Stimulated activated CD4-positive, alpha-beta T cell treated with anti-CD3 and anti-CD28 coated beads, TNF-alpha, amount 100 ng/mL, for 4 hours (primary cell): ENCODE measurements at regions not wholly inside any gene's neighbourhood (a gene's known extent, or its start where the extent isn't known, plus 50 kb on each side); places are given as distances from the start of the nearest gene placed in this dataset.
"Not testable (repeated sequence)": the region's sequence is repeated elsewhere in the genome, so short reads cannot be mapped to it uniquely, and the experiment has no call there.

Experiments
- DNase-seq, 3 experiments: peaks; one replicate each; pipeline ENCODE4 v3.0.0-alpha.2; 2020; ENCODE audit warnings: low read depth in 3 of 3

GRCh38 chr10:118965645-118966044 is 63.9 kb upstream of the NANOS1 start:
- DNase-seq = no peak

GRCh38 chr10:118966076-118966849 is 63.3 kb upstream of the NANOS1 start:
- no peak for DNase-seq

GRCh38 chr10:118966850-118967125 is 62.7 kb upstream of the NANOS1 start:
- DNase-seq = no peak

GRCh38 chr10:118967160-118967559 is 62.4 kb upstream of the NANOS1 start:
- no peak for DNase-seq

- DNase-seq = no peak
These were observed 61.5 kb upstream of the NANOS1 start for GRCh38 chr10:118968060-118968459.

- DNase-seq = no peak
These were observed 61.0 kb upstream of the NANOS1 start for GRCh38 chr10:118968482-118968881.

- DNase-seq = no peak
These were observed 60.5 kb upstream of the NANOS1 start for GRCh38 chr10:118969014-118969413.

GRCh38 chr10:118970770-118971169 is 58.7 kb upstream of the NANOS1 start:
- no peak for DNase-seq

- DNase-seq = no peak
These were observed 58.3 kb upstream of the NANOS1 start for GRCh38 chr10:118971187-118971586.

- no peak for DNase-seq
These were observed 57.6 kb upstream of the NANOS1 start for GRCh38 chr10:118971876-118972275.

GRCh38 chr10:118973744-118974143 is 55.8 kb upstream of the NANOS1 start:
- DNase-seq = no peak

GRCh38 chr10:118974951-118975350 is 54.6 kb upstream of the NANOS1 start:
- no peak for DNase-seq

- DNase-seq = not testable (repeated sequence)
These were observed 53.3 kb upstream of the NANOS1 start for GRCh38 chr10:118976219-118976618.

GRCh38 chr10:118977022-118977599 is 52.4 kb upstream of the NANOS1 start:
- DNase-seq = no peak

- DNase-seq = no peak
These were observed 51.7 kb upstream of the NANOS1 start for GRCh38 chr10:118977835-118978234.

- no peak for DNase-seq
These were observed 51.1 kb upstream of the NANOS1 start for GRCh38 chr10:118978316-118978997.

- no peak for DNase-seq
These were observed 50.5 kb upstream of the NANOS1 start for GRCh38 chr10:118978998-118979350.

GRCh38 chr10:118979661-118980060 is 49.9 kb upstream of the NANOS1 start:
- no peak for DNase-seq
